Daoy (cell line): ENCODE measurements at regions not wholly inside any gene's neighbourhood (a gene's known extent, or its start where the extent isn't known, plus 50 kb on each side); places are given as distances from the start of the nearest gene placed in this dataset.
"Not testable (repeated sequence)": the region's sequence is repeated elsewhere in the genome, so short reads cannot be mapped to it uniquely, and the experiment has no call there.

Experiments used
- DNase-seq: peaks from one replicate; pipeline ENCODE4 v3.0.0-alpha.2; 2015; ENCODE audit warnings: low read depth

GRCh38 chr3:104907507-104907906 lies 459.2 kb upstream of the ALCAM start:
- no peak for DNase-seq

- no peak for DNase-seq
These were observed 457.9 kb upstream of the ALCAM start for GRCh38 chr3:104908761-104909160.

- DNase-seq, result no peak
These were observed 457.5 kb upstream of the ALCAM start for GRCh38 chr3:104909198-104909597.

GRCh38 chr3:104909721-104910120 lies 457.0 kb upstream of the ALCAM start:
- no peak for DNase-seq

GRCh38 chr3:104911376-104911775 lies 455.3 kb upstream of the ALCAM start:
- DNase-seq, result no peak

- no peak for DNase-seq
These were observed 449.7 kb upstream of the ALCAM start for GRCh38 chr3:104916971-104917370.

- no peak for DNase-seq
These were observed 446.2 kb upstream of the ALCAM start for GRCh38 chr3:104920512-104920911.

GRCh38 chr3:104933972-104934371 lies 432.7 kb upstream of the ALCAM start:
- DNase-seq, result no peak

- no peak for DNase-seq
These were observed 431.1 kb upstream of the ALCAM start for GRCh38 chr3:104935613-104936012.

- DNase-seq, result no peak
These were observed 427.5 kb upstream of the ALCAM start for GRCh38 chr3:104939196-104939595.

- no peak for DNase-seq
These were observed 424.9 kb upstream of the ALCAM start for GRCh38 chr3:104941785-104942184.

GRCh38 chr3:104943974-104944373 lies 422.7 kb upstream of the ALCAM start:
- no peak for DNase-seq

GRCh38 chr3:104947943-104948342 lies 418.8 kb upstream of the ALCAM start:
- DNase-seq, result no peak

- not testable (repeated sequence) for DNase-seq
These were observed 416.9 kb upstream of the ALCAM start for GRCh38 chr3:104949810-104950209.

- no peak for DNase-seq
These were observed 415.3 kb upstream of the ALCAM start for GRCh38 chr3:104951426-104951825.

GRCh38 chr3:104952146-104952972 lies 414.4 kb upstream of the ALCAM start:
- no peak for DNase-seq

GRCh38 chr3:104956620-104957345 lies 409.9 kb upstream of the ALCAM start:
- no peak for DNase-seq

- DNase-seq, result no peak
These were observed 406.1 kb upstream of the ALCAM start for GRCh38 chr3:104960579-104960978.

GRCh38 chr3:104961851-104962250 lies 404.9 kb upstream of the ALCAM start:
- DNase-seq, result no peak

GRCh38 chr3:104974316-104974715 lies 392.4 kb upstream of the ALCAM start:
- no peak for DNase-seq

GRCh38 chr3:104977719-104978118 lies 389.0 kb upstream of the ALCAM start:
- no peak for DNase-seq

- DNase-seq, result no peak
These were observed 384.6 kb upstream of the ALCAM start for GRCh38 chr3:104982130-104982529.

- no peak for DNase-seq
These were observed 378.9 kb upstream of the ALCAM start for GRCh38 chr3:104987859-104988258.
